Pancreas (tissue), 10 donors: ENCODE measurements at regions not wholly inside any gene's neighbourhood (a gene's known extent, or its start where the extent isn't known, plus 50 kb on each side); places are given as distances from the start of the nearest gene placed in this dataset.

ENCODE experiments used
- ATAC-seq, 4 donors: fragments of 200-7000 bp; cut with Tn5 transposase; one replicate each; pipeline versions ENCODE4 v1.8.0 to v1.9.1; 2020; ENCODE audit warnings: mild to moderate bottlenecking in 4 of 4, moderate library complexity in 4 of 4
- DNase-seq, 6 donors: peaks; one replicate each; pipeline ENCODE4 v3.0.0-alpha.2; 2020
- FAIRE-seq: peaks from 2 replicates; lab custom pipeline; 2012; peaks lifted over from hg19 to GRCh38; lab: Jason Lieb, UNC
- H3K27ac ChIP-seq, 4 donors: fragments of 200-600 bp; sonication (generic); 1 replicate in 3 of 4; 2 replicates in 1 of 4; pipeline versions ENCODE4 v1.5.0 to v1.8.0; 2020
- H3K27me3 ChIP-seq, 4 donors: fragments of 200-600 bp; one replicate each; pipeline ENCODE4 v1.8.0; 2021
- H3K36me3 ChIP-seq, 3 donors: fragments of 200-600 bp; sonication (generic) in 1 of 3; one replicate each; pipeline versions ENCODE4 v1.5.0 to v1.8.0; 2020 to 2021
- H3K4me1 ChIP-seq, 3 donors: fragments of 200-600 bp; one replicate each; pipeline ENCODE4 v1.8.0; 2021
- H3K4me3 ChIP-seq, 4 donors: fragments of 200-600 bp; sonication (generic) in 2 of 4; one replicate each; pipeline versions ENCODE4 v1.5.0 to v1.8.0; 2020 to 2021
- H3K9me3 ChIP-seq, 4 donors: fragments of 200-600 bp; one replicate each; pipeline ENCODE4 v1.8.0; 2021
- WGBS, 2 donors: extraction: QIAGEN DNeasy Blood & Tissue Kit; methylation state at CpG; one replicate each; pipeline ENCODE4 v1.1.7; 2013; 5-methylcytosine and 5-hydroxymethylcytosine counted together
- intact Hi-C, 3 donors: fragments of 100-400 bp; cut with DNase I; formaldehyde crosslinking; loops; one replicate each; pipeline versions ENCODE4 v1.11.1 to v1.14.2; 2022
- TF ChIP-seq, protein P1 (sequence below), 4 donors: fragments of 200-600 bp; sonication (generic) in 3 of 4; IDR thresholded peaks; one replicate each; pipeline versions ENCODE4 v1.5.0 to v1.8.0; 2021; ENCODE audit warnings: antibody characterized with exemption in 4 of 4
- donor health status: healthy with polysubstance abuse.
- donor health status: DM: no; HTN: no; CAD: no; lungs with moderate emphysema.
- donor health status: DM: no; HTN: no; CAD: no.
- donor health status: control.
- donor health status: control.
- donor health status: Bipolar disorder and iron deficiency.
- donor health status: DM: yes; HTN: yes; CAD: no.
- donor health status: DM: no; HTN: no; CAD: no.
- donor health status: DM: no; HTN: no; CAD: no.
- donor health status: DM: yes; HTN: yes; CAD: no.

DNA sequence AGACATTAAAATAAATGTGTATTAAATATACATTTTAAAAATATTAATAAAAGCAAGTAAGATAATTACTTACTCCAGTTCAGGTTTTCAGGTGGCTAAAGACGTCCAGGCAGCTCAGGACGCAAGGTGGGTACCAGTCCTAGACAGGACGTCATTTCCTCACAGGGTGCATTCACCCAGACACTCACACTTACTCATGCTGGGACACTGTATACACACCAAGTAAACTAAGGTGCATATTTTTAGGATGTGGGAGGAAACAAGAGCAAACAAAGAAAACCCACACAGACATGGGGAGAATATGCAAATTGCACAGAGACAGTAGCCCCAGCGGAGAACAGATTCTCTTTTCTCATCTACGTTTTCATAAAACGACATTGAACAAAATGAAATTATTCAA is 457.9 kb downstream of the BRINP3 start:
- no peak overlapping the region for H3K4me3 ChIP-seq
- intact Hi-C loops, result no loop called here
- DNase-seq (no peak), ATAC-seq (no peak), FAIRE-seq (no peak)
- H3K9me3 ChIP-seq, result no peaks in the 10 kb centered on the region
- H3K27me3 ChIP-seq, result no peaks in the 10 kb centered on the region
- no peak overlapping the region for H3K27ac ChIP-seq
- no peaks in the 10 kb centered on the region for H3K36me3 ChIP-seq
- TF ChIP-seq, protein P1, sequence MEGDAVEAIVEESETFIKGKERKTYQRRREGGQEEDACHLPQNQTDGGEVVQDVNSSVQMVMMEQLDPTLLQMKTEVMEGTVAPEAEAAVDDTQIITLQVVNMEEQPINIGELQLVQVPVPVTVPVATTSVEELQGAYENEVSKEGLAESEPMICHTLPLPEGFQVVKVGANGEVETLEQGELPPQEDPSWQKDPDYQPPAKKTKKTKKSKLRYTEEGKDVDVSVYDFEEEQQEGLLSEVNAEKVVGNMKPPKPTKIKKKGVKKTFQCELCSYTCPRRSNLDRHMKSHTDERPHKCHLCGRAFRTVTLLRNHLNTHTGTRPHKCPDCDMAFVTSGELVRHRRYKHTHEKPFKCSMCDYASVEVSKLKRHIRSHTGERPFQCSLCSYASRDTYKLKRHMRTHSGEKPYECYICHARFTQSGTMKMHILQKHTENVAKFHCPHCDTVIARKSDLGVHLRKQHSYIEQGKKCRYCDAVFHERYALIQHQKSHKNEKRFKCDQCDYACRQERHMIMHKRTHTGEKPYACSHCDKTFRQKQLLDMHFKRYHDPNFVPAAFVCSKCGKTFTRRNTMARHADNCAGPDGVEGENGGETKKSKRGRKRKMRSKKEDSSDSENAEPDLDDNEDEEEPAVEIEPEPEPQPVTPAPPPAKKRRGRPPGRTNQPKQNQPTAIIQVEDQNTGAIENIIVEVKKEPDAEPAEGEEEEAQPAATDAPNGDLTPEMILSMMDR (IDR thresholded peaks at IDR 0.05), result no peak
- H3K4me1 ChIP-seq, result no peaks in the 10 kb centered on the region
- 74 to 83% methylated on average over 6 of the region's 6 CpGs for WGBS, 2 donors

DNA sequence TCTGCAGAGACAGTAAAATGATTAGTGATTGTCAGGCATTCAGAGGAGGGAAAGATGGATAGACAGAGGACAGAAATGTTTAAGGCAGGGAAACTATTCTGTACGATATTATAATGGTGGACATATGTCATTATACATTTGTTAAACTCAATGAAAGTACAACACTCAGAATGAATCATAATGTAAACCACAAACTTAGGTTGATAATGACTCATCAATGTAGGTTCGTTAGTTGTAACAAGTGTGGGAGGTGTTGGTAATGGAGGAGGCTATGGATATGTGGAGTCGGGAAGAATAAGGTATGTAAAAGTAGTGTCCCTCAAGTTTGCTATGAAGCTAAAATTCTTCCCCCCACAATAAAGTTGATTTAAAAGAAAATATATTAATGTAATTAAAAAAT is 455.0 kb downstream of the BRINP3 start:
- TF ChIP-seq, protein P1 (IDR thresholded peaks at IDR 0.05), result no peak
- Histone ChIP-seq H3K4me3 (no peak overlapping the region), H3K9me3 (no peaks in the 10 kb centered on the region), H3K27me3 (no peaks in the 10 kb centered on the region), H3K4me1 (no peaks in the 10 kb centered on the region), H3K27ac (no peak overlapping the region), H3K36me3 (no peaks in the 10 kb centered on the region)
- ATAC-seq, result no peak
- 68 to 75% methylated on average over 3 of the region's 3 CpGs for WGBS, 2 donors
- intact Hi-C loops, result no loop called here
- FAIRE-seq, result no peak
- no peak for DNase-seq

GRCh38 chr1:190029441-190029840 is 448.2 kb downstream of the BRINP3 start:
- DNase-seq, result no peak
- WGBS, 2 donors, result 39 to 45% methylated on average over 1 of the region's 1 CpG
- no peak overlapping the region for H3K27ac ChIP-seq
- TF ChIP-seq, protein P1 (IDR thresholded peaks at IDR 0.05), result no peak
- ATAC-seq, result no peak
- H3K27me3 ChIP-seq, result no peaks in the 10 kb centered on the region
- H3K4me1 ChIP-seq, result no peaks in the 10 kb centered on the region
- FAIRE-seq, result no peak
- H3K36me3 ChIP-seq, result no peaks in the 10 kb centered on the region
- H3K9me3 ChIP-seq, result no peaks in the 10 kb centered on the region
- H3K4me3 ChIP-seq, result no peak overlapping the region
- intact Hi-C loops, result no loop called here

- intact Hi-C loops, result no loop called here
- WGBS, 2 donors, result 94 to 96% methylated on average over 1 of the region's 1 CpG
- FAIRE-seq, result no peak
- DNase-seq, result no peak
- H3K9me3 ChIP-seq, result peaks cover 0 to 4% (median 0%) of the 10 kb centered on the region in 4 donors
- H3K27me3 ChIP-seq, result no peaks in the 10 kb centered on the region
- no peak for ATAC-seq
- TF ChIP-seq, protein P1 (IDR thresholded peaks at IDR 0.05), result no peak
- H3K4me1 ChIP-seq, result no peaks in the 10 kb centered on the region
- no peak overlapping the region for H3K4me3 ChIP-seq
- H3K27ac ChIP-seq, result no peak overlapping the region
- no peaks in the 10 kb centered on the region for H3K36me3 ChIP-seq
Observed at GRCh38 chr1:190043655-190044054, 434.0 kb downstream of the BRINP3 start.

GRCh38 chr1:190046231-190046630 is 431.4 kb downstream of the BRINP3 start:
- DNase-seq (no peak), ATAC-seq (no peak), FAIRE-seq (no peak)
- no peaks in the 10 kb centered on the region for H3K36me3 ChIP-seq
- TF ChIP-seq, protein P1 (IDR thresholded peaks at IDR 0.05), result no peak
- no peaks in the 10 kb centered on the region for H3K27me3 ChIP-seq
- H3K4me3 ChIP-seq, result no peak overlapping the region
- no peak overlapping the region for H3K27ac ChIP-seq
- intact Hi-C loops, result no loop called here
- no peaks in the 10 kb centered on the region for H3K4me1 ChIP-seq
- peaks cover 0 to 4% (median 0%) of the 10 kb centered on the region in 4 donors for H3K9me3 ChIP-seq
